ENCODE measurements at regions not wholly inside any gene's neighbourhood (a gene's known extent, or its start where the extent isn't known, plus 50 kb on each side); places are given as distances from the start of the nearest gene placed in this dataset.

DNA sequence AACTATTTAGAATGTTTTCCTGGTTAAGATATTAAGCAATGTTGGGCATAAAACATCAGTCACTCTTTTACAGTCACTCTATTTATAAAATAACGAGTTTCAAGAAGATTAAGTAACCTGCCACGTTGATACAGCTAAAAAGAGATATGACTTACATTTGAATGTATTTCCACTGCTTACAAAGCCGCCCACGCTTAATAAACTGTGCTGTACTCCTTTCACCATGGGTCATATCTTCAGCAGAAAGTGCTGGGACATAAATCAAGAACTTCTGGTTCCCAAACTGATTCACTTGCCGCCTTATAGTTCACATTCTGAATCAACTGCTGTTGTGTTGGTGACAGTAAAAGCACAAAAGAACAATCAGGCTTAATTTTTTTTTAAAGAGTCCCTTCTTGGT, 666.7 kb downstream of the NCAM2 start:
- POLR2A ChIA-PET = no interaction called here
- CTCF ChIA-PET = no interaction called here
- Histone ChIP-seq H3K36me3 (ENCODE audit: control insufficient read depth, insufficient read depth, low read length) (no peaks in the 10 kb centered on the region), H3K4me3 (ENCODE audit: low read depth, low read length) (no peak overlapping the region), H3K27me3 (ENCODE audit: control insufficient read depth, insufficient read depth, low read length) (no peaks in the 10 kb centered on the region)
- no peak for DNase-seq (ENCODE audit: low read depth)
- TF ChIP-seq, protein P1, sequence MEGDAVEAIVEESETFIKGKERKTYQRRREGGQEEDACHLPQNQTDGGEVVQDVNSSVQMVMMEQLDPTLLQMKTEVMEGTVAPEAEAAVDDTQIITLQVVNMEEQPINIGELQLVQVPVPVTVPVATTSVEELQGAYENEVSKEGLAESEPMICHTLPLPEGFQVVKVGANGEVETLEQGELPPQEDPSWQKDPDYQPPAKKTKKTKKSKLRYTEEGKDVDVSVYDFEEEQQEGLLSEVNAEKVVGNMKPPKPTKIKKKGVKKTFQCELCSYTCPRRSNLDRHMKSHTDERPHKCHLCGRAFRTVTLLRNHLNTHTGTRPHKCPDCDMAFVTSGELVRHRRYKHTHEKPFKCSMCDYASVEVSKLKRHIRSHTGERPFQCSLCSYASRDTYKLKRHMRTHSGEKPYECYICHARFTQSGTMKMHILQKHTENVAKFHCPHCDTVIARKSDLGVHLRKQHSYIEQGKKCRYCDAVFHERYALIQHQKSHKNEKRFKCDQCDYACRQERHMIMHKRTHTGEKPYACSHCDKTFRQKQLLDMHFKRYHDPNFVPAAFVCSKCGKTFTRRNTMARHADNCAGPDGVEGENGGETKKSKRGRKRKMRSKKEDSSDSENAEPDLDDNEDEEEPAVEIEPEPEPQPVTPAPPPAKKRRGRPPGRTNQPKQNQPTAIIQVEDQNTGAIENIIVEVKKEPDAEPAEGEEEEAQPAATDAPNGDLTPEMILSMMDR (IDR thresholded peaks at IDR 0.05; ENCODE audit: insufficient read depth, low read depth, low read length) = no peak

DNA sequence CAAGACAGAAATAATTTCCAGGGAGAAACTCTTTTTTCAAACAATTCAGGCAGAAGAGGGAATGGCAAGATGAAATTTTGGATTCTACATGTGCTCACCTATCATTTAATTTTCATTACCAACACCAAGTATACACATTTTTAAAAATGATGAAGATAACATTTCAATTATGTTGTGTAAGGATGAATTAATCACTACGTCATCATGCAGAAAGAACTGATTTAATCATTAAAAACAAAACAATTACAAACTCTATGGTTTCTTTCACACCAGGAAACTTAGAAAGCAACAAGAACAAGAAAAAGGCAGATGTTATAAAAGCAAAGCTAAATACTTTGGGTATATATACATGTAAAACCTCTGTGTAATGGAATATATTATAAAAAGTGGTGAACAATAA, 668.5 kb downstream of the NCAM2 start:
- POLR2A ChIA-PET = no interaction called here
- Histone ChIP-seq H3K4me3 (ENCODE audit: low read depth, low read length) (no peak overlapping the region), H3K36me3 (ENCODE audit: control insufficient read depth, insufficient read depth, low read length) (no peaks in the 10 kb centered on the region), H3K27me3 (ENCODE audit: control insufficient read depth, insufficient read depth, low read length) (no peaks in the 10 kb centered on the region)
- CTCF ChIA-PET = no interaction called here
- DNase-seq (ENCODE audit: low read depth) = no peak
- TF ChIP-seq, protein P1 (IDR thresholded peaks at IDR 0.05; ENCODE audit: insufficient read depth, low read depth, low read length) = no peak

DNA sequence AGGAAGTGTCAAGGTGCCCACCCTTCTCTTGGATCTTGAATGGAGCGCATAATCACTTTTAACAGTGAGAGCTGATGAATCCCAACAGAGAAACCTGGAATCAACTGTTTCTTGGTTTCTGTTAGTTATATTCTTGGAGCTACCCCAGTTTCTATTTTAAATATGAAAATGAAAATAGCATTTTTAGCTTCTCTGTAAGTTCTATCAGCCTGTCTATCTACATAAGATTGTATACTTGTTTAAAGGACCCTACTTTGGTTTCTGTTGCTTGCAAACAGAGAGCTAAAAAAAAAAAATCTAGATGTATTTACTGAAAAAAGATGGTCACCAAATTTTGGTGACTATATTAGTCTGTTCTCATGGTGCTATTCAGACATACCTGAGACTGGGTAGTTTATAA, 670.0 kb downstream of the NCAM2 start:
- DNase-seq (ENCODE audit: low read depth) = no peak
- TF ChIP-seq, protein P1 (IDR thresholded peaks at IDR 0.05; ENCODE audit: insufficient read depth, low read depth, low read length) = no peak
- Histone ChIP-seq H3K4me3 (ENCODE audit: low read depth, low read length) (no peak overlapping the region), H3K27me3 (ENCODE audit: control insufficient read depth, insufficient read depth, low read length) (no peaks in the 10 kb centered on the region), H3K36me3 (ENCODE audit: control insufficient read depth, insufficient read depth, low read length) (no peaks in the 10 kb centered on the region)
- ChIA-PET CTCF (interaction anchor here (0.9 to 1.0 kb wide), 2 partner anchors 9 to 21 kb away, joined by 4 to 5 read pairs; no protein-coding TSS in a partner anchor), POLR2A (no interaction called here)

DNA sequence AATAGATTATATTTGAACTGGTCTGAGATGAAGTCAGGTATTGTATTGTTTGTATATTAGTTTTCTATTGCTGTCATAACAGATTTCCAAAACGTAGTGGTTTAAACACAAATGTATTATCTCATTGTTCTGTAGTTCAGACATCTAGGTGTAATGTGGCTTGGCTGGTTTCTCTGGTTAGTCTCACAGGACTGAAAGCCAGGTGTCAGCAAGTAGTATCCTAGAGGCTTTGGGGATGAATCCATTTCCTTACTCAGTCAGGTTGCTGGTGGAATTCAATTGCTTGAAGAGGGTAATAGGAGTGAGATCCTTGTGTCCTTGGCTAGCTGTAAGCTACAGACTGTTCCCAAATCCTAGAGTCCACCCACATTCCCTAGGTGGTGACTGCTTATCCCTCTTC, 675.8 kb downstream of the NCAM2 start:
- Histone ChIP-seq H3K36me3 (ENCODE audit: control insufficient read depth, insufficient read depth, low read length) (no peaks in the 10 kb centered on the region), H3K27me3 (ENCODE audit: control insufficient read depth, insufficient read depth, low read length) (no peaks in the 10 kb centered on the region), H3K4me3 (ENCODE audit: low read depth, low read length) (no peak overlapping the region)
- CTCF ChIA-PET = no interaction called here
- TF ChIP-seq, protein P1 (IDR thresholded peaks at IDR 0.05; ENCODE audit: insufficient read depth, low read depth, low read length) = no peak
- DNase-seq (ENCODE audit: low read depth) = no peak
- POLR2A ChIA-PET = no interaction called here

DNA sequence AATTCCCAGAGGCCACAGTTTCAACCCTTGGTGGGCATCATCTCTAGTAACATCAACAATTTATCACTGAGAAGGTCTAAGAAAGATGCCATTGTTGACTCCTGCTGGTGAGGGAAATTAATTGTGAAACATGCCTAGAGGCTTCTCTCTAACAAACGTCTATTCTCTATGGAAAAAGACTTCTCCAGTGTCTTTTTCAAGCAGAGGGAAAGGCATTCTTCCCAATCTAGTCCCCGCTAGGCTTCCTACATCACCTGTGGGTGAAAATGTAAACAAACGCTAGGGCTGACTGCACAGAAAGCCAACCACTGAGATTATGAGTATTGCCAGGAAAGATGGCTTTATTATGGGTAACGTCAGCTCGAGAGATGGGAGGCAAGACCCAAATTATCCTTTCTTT, 677.4 kb downstream of the NCAM2 start:
- no peaks in the 10 kb centered on the region for H3K36me3 ChIP-seq (ENCODE audit: control insufficient read depth, insufficient read depth, low read length)
- H3K27me3 ChIP-seq (ENCODE audit: control insufficient read depth, insufficient read depth, low read length) = no peaks in the 10 kb centered on the region
- TF ChIP-seq, protein P1 (IDR thresholded peaks at IDR 0.05; ENCODE audit: insufficient read depth, low read depth, low read length) = no peak
- no peak for DNase-seq (ENCODE audit: low read depth)
- POLR2A ChIA-PET = no interaction called here
- no peak overlapping the region for H3K4me3 ChIP-seq (ENCODE audit: low read depth, low read length)
- CTCF ChIA-PET = no interaction called here
